ENCODE measurements at regions not wholly inside any gene's neighbourhood (a gene's known extent, or its start where the extent isn't known, plus 50 kb on each side); places are given as distances from the start of the nearest gene placed in this dataset. TPM values are rescaled to one million over a fixed set of nuclear protein-coding genes. Genes with fewer than 3 reads are reported as not detected.

DNA sequence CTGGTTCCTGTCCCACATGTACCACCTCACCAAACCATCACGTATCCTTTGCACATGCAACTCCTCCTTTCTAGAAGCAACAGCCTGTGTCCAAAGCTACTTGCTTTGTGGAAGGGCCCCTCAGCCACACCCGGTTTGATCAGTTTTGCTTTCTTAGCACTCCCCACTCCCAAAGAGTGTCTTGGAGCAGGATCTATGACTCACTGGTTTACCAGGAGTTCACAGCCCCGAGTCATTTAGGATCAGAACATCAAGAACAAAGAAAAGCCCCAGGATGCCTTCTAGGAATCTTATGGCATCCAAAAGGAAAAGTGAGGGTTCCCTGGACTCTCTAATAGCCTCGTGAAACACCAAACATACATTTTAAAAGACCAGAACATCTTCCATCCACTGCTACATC is 50.7 kb upstream of the IGF1R start:
- FAIRE-seq (no peak), DNase-seq (ENCODE audit: low read depth, low spot score) (no peak)
- Histone ChIP-seq H3K27me3 (ENCODE audit: control insufficient read depth in 2 of 2, insufficient read depth in 2 of 2, low read length in 2 of 2) (peaks cover 6 to 11% of the 10 kb centered on the region in 2 experiments), H3K4me2 (ENCODE audit: insufficient read depth, low read length) (no peak overlapping the region), H3K9me1 (replicated peaks; ENCODE audit: control insufficient read depth, extremely low read depth, insufficient read depth, low read length) (no peaks in the 10 kb centered on the region), H3K9me3 (replicated peaks; ENCODE audit: control insufficient read depth, insufficient read depth, low read length) (no peaks in the 10 kb centered on the region), H2AFZ (ENCODE audit: low read depth, low read length) (no peak overlapping the region), H3K79me2 (ENCODE audit: control insufficient read depth, insufficient read depth, low read length) (no peaks in the 10 kb centered on the region), H3K4me1 (ENCODE audit: control insufficient read depth, extremely low read depth, insufficient read depth, low read length) (no peaks in the 10 kb centered on the region), H4K20me1 (replicated peaks; ENCODE audit: control insufficient read depth, extremely low read depth, insufficient read depth, low read length) (no peaks in the 10 kb centered on the region), H3K27ac (ENCODE audit: insufficient read depth, low read depth, low read length) (no peak overlapping the region), H3K4me3 (replicated peaks in 1 of 3; ENCODE audit: insufficient read depth in 1 of 3, low read depth in 1 of 3, low read length in 3 of 3) (no peak overlapping the region), H3K36me3 (ENCODE audit: control insufficient read depth in 2 of 2, extremely low read depth in 1 of 2, insufficient read depth in 2 of 2, low read length in 2 of 2) (no peaks in the 10 kb centered on the region), H3K9ac (replicated peaks; ENCODE audit: extremely low read depth, insufficient read depth, low read length) (no peak overlapping the region)
- POLR2A ChIA-PET = no interaction called here
- no TSS peak for BruUV-seq (replicated peaks)
- dilution Hi-C loops (cut with MboI; ENCODE audit: extremely low pct_ligation_motif_present, low sequenced_read_pairs) = no loop called here
- intact Hi-C loops (cut with micrococcal nuclease) = no loop called here
- TF ChIP-seq, protein P1, sequence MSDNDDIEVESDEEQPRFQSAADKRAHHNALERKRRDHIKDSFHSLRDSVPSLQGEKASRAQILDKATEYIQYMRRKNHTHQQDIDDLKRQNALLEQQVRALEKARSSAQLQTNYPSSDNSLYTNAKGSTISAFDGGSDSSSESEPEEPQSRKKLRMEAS (IDR thresholded peaks at IDR 0.05; ENCODE audit: insufficient read depth, insufficient read length) = no peak
- TF ChIP-seq POLR2AphosphoS5 (IDR thresholded peaks at IDR 0.05; ENCODE audit: insufficient read depth, low read depth, low read length) (no peak), EZH2 (IDR thresholded peaks at IDR 0.05; ENCODE audit: borderline replicate concordance, low read depth, low read length, severe bottlenecking) (no peak), GATA2 (IDR thresholded peaks at IDR 0.05; ENCODE audit: insufficient read depth, insufficient read length, low read depth, low read length) (no peak), MYC (IDR thresholded peaks at IDR 0.05; ENCODE audit: low read depth, low read length) (no peak), POLR2A (IDR thresholded peaks at IDR 0.05; ENCODE audit: low read depth, low read length) (no peak), JUN (IDR thresholded peaks at IDR 0.05; ENCODE audit: borderline replicate concordance, insufficient read depth, insufficient read length, low read depth) (no peak), FOS (IDR thresholded peaks at IDR 0.05; ENCODE audit: borderline replicate concordance, insufficient read depth, low read length) (no peak)
- TF ChIP-seq, protein P2, sequence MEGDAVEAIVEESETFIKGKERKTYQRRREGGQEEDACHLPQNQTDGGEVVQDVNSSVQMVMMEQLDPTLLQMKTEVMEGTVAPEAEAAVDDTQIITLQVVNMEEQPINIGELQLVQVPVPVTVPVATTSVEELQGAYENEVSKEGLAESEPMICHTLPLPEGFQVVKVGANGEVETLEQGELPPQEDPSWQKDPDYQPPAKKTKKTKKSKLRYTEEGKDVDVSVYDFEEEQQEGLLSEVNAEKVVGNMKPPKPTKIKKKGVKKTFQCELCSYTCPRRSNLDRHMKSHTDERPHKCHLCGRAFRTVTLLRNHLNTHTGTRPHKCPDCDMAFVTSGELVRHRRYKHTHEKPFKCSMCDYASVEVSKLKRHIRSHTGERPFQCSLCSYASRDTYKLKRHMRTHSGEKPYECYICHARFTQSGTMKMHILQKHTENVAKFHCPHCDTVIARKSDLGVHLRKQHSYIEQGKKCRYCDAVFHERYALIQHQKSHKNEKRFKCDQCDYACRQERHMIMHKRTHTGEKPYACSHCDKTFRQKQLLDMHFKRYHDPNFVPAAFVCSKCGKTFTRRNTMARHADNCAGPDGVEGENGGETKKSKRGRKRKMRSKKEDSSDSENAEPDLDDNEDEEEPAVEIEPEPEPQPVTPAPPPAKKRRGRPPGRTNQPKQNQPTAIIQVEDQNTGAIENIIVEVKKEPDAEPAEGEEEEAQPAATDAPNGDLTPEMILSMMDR (IDR thresholded peaks at IDR 0.05; ENCODE audit: extremely low read depth in 1 of 2, insufficient read depth in 1 of 2, low read depth in 1 of 2, low read length in 2 of 2) = no peak
- CTCF ChIA-PET = interaction anchor here (1.4 kb wide), 1 partner anchor 49 kb away, joined by 6 read pairs; no protein-coding TSS in a partner anchor

Small RNA genes in the stretch of these regions (small RNA-seq; reads per million reads assigned to genes)
- gene AC022523.2 (ENCODE audit: insufficient read depth, insufficient read length, low read depth, low replicate concordance) (not detected), gene RF00026 (ENCODE audit: insufficient read depth, insufficient read length, low read depth, low replicate concordance) (not detected), gene RNU6-1186P (ENCODE audit: insufficient read depth, insufficient read length, low read depth, low replicate concordance) (not detected)
